Prostate gland (tissue), 2 donors: ENCODE measurements at regions not wholly inside any gene's neighbourhood (a gene's known extent, or its start where the extent isn't known, plus 50 kb on each side); places are given as distances from the start of the nearest gene placed in this dataset.

ENCODE experiments used
- DNase-seq: peaks from one replicate; pipeline ENCODE4 v3.0.0-alpha.2; 2019; ENCODE audit warnings: low spot score
- H3K27ac ChIP-seq, 2 donors: fragments of 200-600 bp; sonication (generic); 2 replicates each; pipeline ENCODE4 v1.5.1; 2017 to 2019
- H3K27me3 ChIP-seq: fragments of 200-600 bp; sonication (generic); replicated peaks from 2 replicates; pipeline ENCODE4 v1.5.1; 2019; ENCODE audit not compliant: insufficient read depth
- H3K36me3 ChIP-seq, 2 donors: fragments of 200-600 bp; sonication (generic); 1 replicate in 1 of 2; 2 replicates in 1 of 2; pipeline versions ENCODE4 v1.5.1 to v1.8.1; 2017 to 2019
- H3K4me1 ChIP-seq: fragments of 200-600 bp; sonication (generic); replicated peaks from 2 replicates; pipeline ENCODE4 v1.5.1; 2019
- H3K4me3 ChIP-seq, 2 donors: fragments of 200-600 bp; sonication (generic); 2 replicates each; pipeline ENCODE4 v1.5.1; 2017 to 2019
- H3K9me3 ChIP-seq: fragments of 200-600 bp; sonication (generic); 2 replicates; pipeline ENCODE4 v1.5.1; 2017
- CTCF ChIP-seq, 4 experiments: fragments of 200-600 bp in 2 of 4; fragments of 450-650 bp in 2 of 4; sonication (generic) in 2 of 4; IDR thresholded peaks; 1 replicate in 3 of 4; 2 replicates in 1 of 4; pipeline ENCODE4 v1.5.1; 2016 to 2019; ENCODE audit warnings: antibody characterized with exemption in 4 of 4, mild to moderate bottlenecking in 2 of 4, moderate library complexity in 2 of 4
- POLR2A ChIP-seq: fragments of 450-650 bp; IDR thresholded peaks from one replicate; pipeline ENCODE4 v1.6.1; 2016; ENCODE audit warnings: antibody characterized with exemption, mild to moderate bottlenecking
- POLR2AphosphoS5 ChIP-seq: sonication (generic); formaldehyde crosslinking; IDR thresholded peaks from one replicate; pipeline ENCODE4 v1.6.1; 2017; ENCODE audit warnings: antibody characterized with exemption
- WGBS: methylation state at CpG from one replicate; pipeline ENCODE4 v1.1.5; 2018; 5-methylcytosine and 5-hydroxymethylcytosine counted together
- intact Hi-C: fragments of 100-400 bp; cut with DNase I; formaldehyde crosslinking; loops from one replicate; pipeline ENCODE4 v1.14.2; 2022

DNA sequence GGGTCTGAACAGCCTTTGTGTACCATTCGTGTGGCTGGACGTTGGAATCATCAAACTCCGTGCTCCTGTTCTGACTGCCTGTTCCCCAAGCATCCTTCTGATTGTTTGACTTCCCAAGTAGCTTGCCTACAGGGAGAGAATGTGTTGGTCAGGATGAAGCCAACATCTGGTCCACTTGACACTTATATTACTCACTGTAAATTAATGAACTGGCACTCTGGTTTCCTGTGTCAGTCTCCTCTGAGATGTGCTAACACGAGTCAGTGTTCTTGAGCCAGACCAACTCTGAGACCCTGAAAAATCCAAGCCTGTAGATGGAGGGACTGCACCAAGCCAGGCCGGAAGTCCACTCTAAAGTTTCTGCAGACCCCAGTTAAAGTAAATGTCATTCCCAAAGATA is 440.9 kb downstream of the ZNF516 start:
- DNase-seq: no peak
- intact Hi-C loops: no loop called here
- H3K27ac ChIP-seq: no peak overlapping the region
- no peaks in the 10 kb centered on the region for H3K36me3 ChIP-seq
- no peaks in the 10 kb centered on the region for H3K9me3 ChIP-seq
- H3K27me3 ChIP-seq: no peaks in the 10 kb centered on the region
- no peak for TF ChIP-seq POLR2A
- no peak for TF ChIP-seq CTCF (IDR thresholded peaks at IDR 0.05)
- TF ChIP-seq POLR2AphosphoS5: no peak
- H3K4me3 ChIP-seq: no peak overlapping the region
- no peaks in the 10 kb centered on the region for H3K4me1 ChIP-seq
- WGBS: 82% methylated on average over 5 of the region's 5 CpGs

GRCh38 chr18:76053551-76053950 is 441.5 kb downstream of the ZNF516 start:
- intact Hi-C loops: no loop called here
- no peaks in the 10 kb centered on the region for H3K36me3 ChIP-seq
- no peak for TF ChIP-seq CTCF (IDR thresholded peaks at IDR 0.05)
- TF ChIP-seq POLR2A: no peak
- no peak for TF ChIP-seq POLR2AphosphoS5
- no peaks in the 10 kb centered on the region for H3K27me3 ChIP-seq
- no peak for DNase-seq
- WGBS: 93% methylated on average over 8 of the region's 8 CpGs
- H3K27ac ChIP-seq: no peak overlapping the region
- no peaks in the 10 kb centered on the region for H3K9me3 ChIP-seq
- no peaks in the 10 kb centered on the region for H3K4me1 ChIP-seq
- no peak overlapping the region for H3K4me3 ChIP-seq

- DNase-seq: no peak
- Histone ChIP-seq H3K36me3 (no peaks in the 10 kb centered on the region), H3K27me3 (no peaks in the 10 kb centered on the region), H3K4me1 (no peaks in the 10 kb centered on the region), H3K4me3 (no peak overlapping the region), H3K27ac (no peak overlapping the region), H3K9me3 (no peaks in the 10 kb centered on the region)
- 88% methylated on average over 9 of the region's 9 CpGs for WGBS
- intact Hi-C loops: no loop called here
- TF ChIP-seq CTCF (IDR thresholded peaks at IDR 0.05) (no peak), POLR2AphosphoS5 (no peak), POLR2A (no peak)
Measured at GRCh38 chr18:76052227-76052595, 442.8 kb downstream of the ZNF516 start.

- Histone ChIP-seq H3K4me1 (no peaks in the 10 kb centered on the region), H3K4me3 (no peak overlapping the region), H3K9me3 (no peaks in the 10 kb centered on the region), H3K36me3 (no peaks in the 10 kb centered on the region), H3K27ac (no peak overlapping the region), H3K27me3 (no peaks in the 10 kb centered on the region)
- no peak for TF ChIP-seq POLR2A
- no peak for TF ChIP-seq POLR2AphosphoS5
- no peak for TF ChIP-seq CTCF (IDR thresholded peaks at IDR 0.05)
- 54% methylated on average over 14 of the region's 14 CpGs for WGBS
- no peak for DNase-seq
- intact Hi-C loops: no loop called here
Measured at GRCh38 chr18:76051396-76052226, 443.4 kb downstream of the ZNF516 start.

DNA sequence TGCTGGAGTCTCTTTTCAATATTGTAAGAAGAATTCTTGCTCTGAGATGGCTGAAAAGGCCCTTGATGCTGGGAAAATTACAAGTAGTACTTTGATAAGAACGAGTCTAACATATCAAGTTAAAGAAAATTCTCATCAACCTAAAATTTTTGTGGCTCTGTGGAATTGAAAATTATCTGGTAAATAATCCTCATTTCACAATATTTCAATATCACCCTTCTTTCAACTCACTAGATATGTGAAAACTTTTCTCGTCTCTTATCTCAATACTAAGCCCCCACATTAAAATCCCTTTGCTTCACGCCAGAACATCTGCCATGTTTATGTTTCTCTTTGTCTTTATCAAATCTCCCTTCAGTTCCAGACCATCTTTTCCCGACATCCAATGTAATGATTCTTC is 448.8 kb downstream of the ZNF516 start:
- Histone ChIP-seq H3K27me3 (no peaks in the 10 kb centered on the region), H3K4me3 (no peak overlapping the region), H3K4me1 (no peaks in the 10 kb centered on the region), H3K27ac (no peak overlapping the region), H3K36me3 (no peaks in the 10 kb centered on the region), H3K9me3 (no peaks in the 10 kb centered on the region)
- intact Hi-C loops: no loop called here
- no peak for DNase-seq
- WGBS: 81% methylated on average over 4 of the region's 4 CpGs
- TF ChIP-seq CTCF (IDR thresholded peaks at IDR 0.05): no peak
- TF ChIP-seq POLR2AphosphoS5: no peak
- TF ChIP-seq POLR2A: no peak
